ENCODE measurements at regions not wholly inside any gene's neighbourhood (a gene's known extent, or its start where the extent isn't known, plus 50 kb on each side); places are given as distances from the start of the nearest gene placed in this dataset.

DNA sequence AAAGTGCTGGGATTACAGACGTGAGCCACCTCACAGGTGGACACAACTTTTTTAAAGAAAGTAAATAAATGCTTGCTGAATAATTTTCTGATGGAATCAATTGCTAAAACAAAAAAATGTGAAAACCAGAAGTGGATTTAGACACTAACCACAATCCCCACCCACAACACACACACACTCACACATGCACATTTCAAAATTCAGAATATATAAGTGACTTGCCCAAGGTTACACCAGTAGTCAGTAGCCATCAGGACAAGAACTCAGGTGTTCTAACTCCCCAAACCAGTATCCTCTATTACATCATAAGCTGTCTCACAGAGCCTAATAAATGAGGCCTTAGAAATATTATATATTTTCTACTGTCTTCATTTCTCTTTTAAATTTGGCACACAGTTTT, 1923.6 kb upstream of the PIK3C3 start:
- TF ChIP-seq POLR2A (IDR thresholded peaks at IDR 0.05) (no peak), POLR2AphosphoS5 (IDR thresholded peaks at IDR 0.05) (no peak), EP300 (IDR thresholded peaks at IDR 0.05; ENCODE audit: low read depth) (no peak)
- TF ChIP-seq, protein P1, sequence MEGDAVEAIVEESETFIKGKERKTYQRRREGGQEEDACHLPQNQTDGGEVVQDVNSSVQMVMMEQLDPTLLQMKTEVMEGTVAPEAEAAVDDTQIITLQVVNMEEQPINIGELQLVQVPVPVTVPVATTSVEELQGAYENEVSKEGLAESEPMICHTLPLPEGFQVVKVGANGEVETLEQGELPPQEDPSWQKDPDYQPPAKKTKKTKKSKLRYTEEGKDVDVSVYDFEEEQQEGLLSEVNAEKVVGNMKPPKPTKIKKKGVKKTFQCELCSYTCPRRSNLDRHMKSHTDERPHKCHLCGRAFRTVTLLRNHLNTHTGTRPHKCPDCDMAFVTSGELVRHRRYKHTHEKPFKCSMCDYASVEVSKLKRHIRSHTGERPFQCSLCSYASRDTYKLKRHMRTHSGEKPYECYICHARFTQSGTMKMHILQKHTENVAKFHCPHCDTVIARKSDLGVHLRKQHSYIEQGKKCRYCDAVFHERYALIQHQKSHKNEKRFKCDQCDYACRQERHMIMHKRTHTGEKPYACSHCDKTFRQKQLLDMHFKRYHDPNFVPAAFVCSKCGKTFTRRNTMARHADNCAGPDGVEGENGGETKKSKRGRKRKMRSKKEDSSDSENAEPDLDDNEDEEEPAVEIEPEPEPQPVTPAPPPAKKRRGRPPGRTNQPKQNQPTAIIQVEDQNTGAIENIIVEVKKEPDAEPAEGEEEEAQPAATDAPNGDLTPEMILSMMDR (IDR thresholded peaks at IDR 0.05): no peak
